ENCODE measurements at regions not wholly inside any gene's neighbourhood (a gene's known extent, or its start where the extent isn't known, plus 50 kb on each side); places are given as distances from the start of the nearest gene placed in this dataset.

- TF ChIP-seq CTCF (IDR thresholded peaks at IDR 0.05; ENCODE audit: insufficient read depth, low read length) (peak; percentile 67), SPI1 (IDR thresholded peaks at IDR 0.05; ENCODE audit: borderline replicate concordance, low read depth) (no peak)
Measured at GRCh38 chr6:43951063-43951755, 176.0 kb downstream of the MRPL14 start.
